SU-DHL-6 (cell line): ENCODE measurements at regions not wholly inside any gene's neighbourhood (a gene's known extent, or its start where the extent isn't known, plus 50 kb on each side); places are given as distances from the start of the nearest gene placed in this dataset.

Experiments
- H2AFZ ChIP-seq: fragments of 200-600 bp; sonication (generic); 2 replicates; pipeline ENCODE4 v1.6.1; 2014; ENCODE audit warnings: low read depth, mild to moderate bottlenecking, moderate library complexity, mixed read lengths, antibody characterized with exemption, low read length; ENCODE audit not compliant: severe bottlenecking
- H3F3A ChIP-seq: fragments of 200-600 bp; shearing (Covaris generic); 2 replicates; pipeline ENCODE4 v1.6.0; 2016; ENCODE audit warnings: antibody characterized with exemption, mild to moderate bottlenecking; ENCODE audit not compliant: insufficient read depth
- H3K27ac ChIP-seq: fragments of 200-600 bp; sonication (generic); 2 replicates; pipeline ENCODE4 v1.5.1; 2016; ENCODE audit warnings: low read depth, mild to moderate bottlenecking, low read length, moderate library complexity, mixed read lengths
- H3K27me3 ChIP-seq: fragments of 200-600 bp; sonication (generic), shearing (Covaris generic); 2 replicates; pipeline ENCODE4 v1.6.0; 2014; ENCODE audit warnings: mild to moderate bottlenecking, low read length
- H3K36me3 ChIP-seq: fragments of 200-600 bp; sonication (generic); 2 replicates; pipeline ENCODE4 v1.6.1; 2014; ENCODE audit warnings: mild to moderate bottlenecking, low read length, mixed read lengths
- H3K4me2 ChIP-seq: fragments of 300-600, 200-600 bp; shearing (Covaris generic), sonication (generic); 2 replicates; pipeline ENCODE4 v1.6.0; 2014; ENCODE audit warnings: low read length, low read depth, mild to moderate bottlenecking; ENCODE audit not compliant: poor library complexity, severe bottlenecking
- H3K4me3 ChIP-seq: fragments of 200-600 bp; sonication (generic); 2 replicates; pipeline ENCODE4 v1.5.1; 2014; ENCODE audit warnings: antibody characterized with exemption, low read length, mild to moderate bottlenecking, mixed read lengths; ENCODE audit not compliant: insufficient read depth, poor library complexity, severe bottlenecking
- H3K79me2 ChIP-seq: fragments of 200-600 bp; sonication (generic); 2 replicates; pipeline ENCODE4 v1.6.1; 2014; ENCODE audit warnings: mild to moderate bottlenecking, low read length, moderate library complexity; ENCODE audit not compliant: insufficient read depth
- H3K9ac ChIP-seq: fragments of 200-600 bp; sonication (generic); 2 replicates; pipeline ENCODE4 v1.7.0; 2014; ENCODE audit warnings: mild to moderate bottlenecking, low read length
- H3K9me2 ChIP-seq: fragments of 200-600 bp; sonication (generic); replicated peaks from 2 replicates; pipeline ENCODE4 v1.6.1; 2014; ENCODE audit warnings: low read length; ENCODE audit not compliant: insufficient read depth
- H3K9me3 ChIP-seq: fragments of 200-600 bp; sonication (generic); 2 replicates; pipeline ENCODE4 v1.6.1; 2014; ENCODE audit warnings: low read length, mixed read lengths; ENCODE audit not compliant: insufficient read depth
- H4K20me1 ChIP-seq: fragments of 200-600 bp; sonication (generic); 2 replicates; pipeline ENCODE4 v1.6.1; 2014; ENCODE audit warnings: low read depth, mild to moderate bottlenecking, antibody characterized with exemption, low read length, moderate library complexity, mixed read lengths
- CTCF ChIP-seq: fragments of 200-600 bp; sonication (generic); IDR thresholded peaks from one replicate; pipeline ENCODE4 v1.5.1; 2017; ENCODE audit warnings: antibody characterized with exemption, mild to moderate bottlenecking, low read length, moderate library complexity; ENCODE audit not compliant: insufficient read depth, poor library complexity, severe bottlenecking
- EZH2phosphoT487 ChIP-seq: fragments of 200-600 bp; sonication (generic), shearing (Covaris generic); conservative IDR thresholded peaks from 2 replicates; pipeline ENCODE4 v1.6.1; 2018; ENCODE audit warnings: mild to moderate bottlenecking, antibody characterized with exemption, low read length, moderate library complexity, mixed read lengths

GRCh38 chr14:97703006-97703760, 906.0 kb downstream of the VRK1 start:
- H3K9me3 ChIP-seq = no peaks in the 10 kb centered on the region
- H3K4me3 ChIP-seq = no peak overlapping the region
- H3K9me2 ChIP-seq = no peaks in the 10 kb centered on the region
- H3K79me2 ChIP-seq = no peaks in the 10 kb centered on the region
- no peaks in the 10 kb centered on the region for H4K20me1 ChIP-seq
- TF ChIP-seq CTCF = no peak
- TF ChIP-seq EZH2phosphoT487 = no peak
- no peaks in the 10 kb centered on the region for H3K36me3 ChIP-seq
- no peaks in the 10 kb centered on the region for H3K27me3 ChIP-seq
- H3K9ac ChIP-seq = no peak overlapping the region
- H3K4me2 ChIP-seq = no peak overlapping the region
- H2AFZ ChIP-seq = no peak overlapping the region
- no peaks in the 10 kb centered on the region for H3F3A ChIP-seq
- no peak overlapping the region for H3K27ac ChIP-seq

GRCh38 chr14:97704316-97704885, 907.2 kb downstream of the VRK1 start:
- no peaks in the 10 kb centered on the region for H3K79me2 ChIP-seq
- no peak overlapping the region for H3K27ac ChIP-seq
- no peaks in the 10 kb centered on the region for H3K9me3 ChIP-seq
- TF ChIP-seq CTCF = no peak
- no peak for TF ChIP-seq EZH2phosphoT487
- no peaks in the 10 kb centered on the region for H3K9me2 ChIP-seq
- no peaks in the 10 kb centered on the region for H3K36me3 ChIP-seq
- no peaks in the 10 kb centered on the region for H3K27me3 ChIP-seq
- H3K4me3 ChIP-seq = no peak overlapping the region
- no peak overlapping the region for H3K4me2 ChIP-seq
- H2AFZ ChIP-seq = no peak overlapping the region
- H3K9ac ChIP-seq = no peak overlapping the region
- H4K20me1 ChIP-seq = no peaks in the 10 kb centered on the region
- H3F3A ChIP-seq = no peaks in the 10 kb centered on the region

GRCh38 chr14:97705107-97705506, 907.9 kb downstream of the VRK1 start:
- TF ChIP-seq EZH2phosphoT487 (no peak), CTCF (no peak)
- no peaks in the 10 kb centered on the region for H3K9me2 ChIP-seq
- H3K9me3 ChIP-seq = no peaks in the 10 kb centered on the region
- no peaks in the 10 kb centered on the region for H3K79me2 ChIP-seq
- H3K27ac ChIP-seq = no peak overlapping the region
- no peaks in the 10 kb centered on the region for H4K20me1 ChIP-seq
- H2AFZ ChIP-seq = no peak overlapping the region
- no peak overlapping the region for H3K4me3 ChIP-seq
- H3K9ac ChIP-seq = no peak overlapping the region
- no peaks in the 10 kb centered on the region for H3F3A ChIP-seq
- H3K36me3 ChIP-seq = no peaks in the 10 kb centered on the region
- no peak overlapping the region for H3K4me2 ChIP-seq
- no peaks in the 10 kb centered on the region for H3K27me3 ChIP-seq
